ENCODE measurements at regions not wholly inside any gene's neighbourhood (a gene's known extent, or its start where the extent isn't known, plus 50 kb on each side); places are given as distances from the start of the nearest gene placed in this dataset.

DNA sequence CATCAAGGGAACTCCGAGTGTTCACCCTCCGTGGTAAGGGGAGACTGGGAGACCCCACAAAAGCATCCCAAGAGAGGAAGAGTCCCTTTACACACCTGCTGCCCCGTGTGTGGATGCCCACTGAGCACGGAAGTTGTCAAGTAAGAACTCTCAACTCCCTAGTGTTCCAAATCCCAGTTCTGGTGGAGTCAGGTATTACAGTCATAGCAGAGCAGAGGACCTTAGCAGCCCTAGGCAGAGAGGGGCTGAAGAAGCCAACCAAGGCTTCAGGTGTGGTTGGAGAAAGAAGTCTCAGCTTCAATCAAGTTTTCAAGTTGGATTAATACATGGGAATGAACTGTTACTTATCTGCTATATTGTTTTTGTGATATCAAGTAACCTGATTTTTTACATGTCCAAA lies 512.5 kb downstream of the RNF144A start:
- TF ChIP-seq, protein P1, sequence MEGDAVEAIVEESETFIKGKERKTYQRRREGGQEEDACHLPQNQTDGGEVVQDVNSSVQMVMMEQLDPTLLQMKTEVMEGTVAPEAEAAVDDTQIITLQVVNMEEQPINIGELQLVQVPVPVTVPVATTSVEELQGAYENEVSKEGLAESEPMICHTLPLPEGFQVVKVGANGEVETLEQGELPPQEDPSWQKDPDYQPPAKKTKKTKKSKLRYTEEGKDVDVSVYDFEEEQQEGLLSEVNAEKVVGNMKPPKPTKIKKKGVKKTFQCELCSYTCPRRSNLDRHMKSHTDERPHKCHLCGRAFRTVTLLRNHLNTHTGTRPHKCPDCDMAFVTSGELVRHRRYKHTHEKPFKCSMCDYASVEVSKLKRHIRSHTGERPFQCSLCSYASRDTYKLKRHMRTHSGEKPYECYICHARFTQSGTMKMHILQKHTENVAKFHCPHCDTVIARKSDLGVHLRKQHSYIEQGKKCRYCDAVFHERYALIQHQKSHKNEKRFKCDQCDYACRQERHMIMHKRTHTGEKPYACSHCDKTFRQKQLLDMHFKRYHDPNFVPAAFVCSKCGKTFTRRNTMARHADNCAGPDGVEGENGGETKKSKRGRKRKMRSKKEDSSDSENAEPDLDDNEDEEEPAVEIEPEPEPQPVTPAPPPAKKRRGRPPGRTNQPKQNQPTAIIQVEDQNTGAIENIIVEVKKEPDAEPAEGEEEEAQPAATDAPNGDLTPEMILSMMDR (IDR thresholded peaks at IDR 0.05): no peak
- TF ChIP-seq POLR2A (IDR thresholded peaks at IDR 0.05): no peak
